ENCODE measurements at regions not wholly inside any gene's neighbourhood (a gene's known extent, or its start where the extent isn't known, plus 50 kb on each side); places are given as distances from the start of the nearest gene placed in this dataset.
"Not testable (repeated sequence)": the region's sequence is repeated elsewhere in the genome, so short reads cannot be mapped to it uniquely, and the experiment has no call there.

GRCh38 chr14:35194183-35194582 is 71.8 kb downstream of the PRORP start:
- not testable (repeated sequence) for TF ChIP-seq CTCF (conservative IDR thresholded peaks at IDR 0.05 in 1 of 2, IDR thresholded peaks at IDR 0.05 in 1 of 2; ENCODE audit: low read depth in 1 of 2, low read length in 2 of 2); EZH2 (IDR thresholded peaks at IDR 0.05; ENCODE audit: low read length, missing control alignments)
